KMS-11 (cell line): ENCODE measurements at regions not wholly inside any gene's neighbourhood (a gene's known extent, or its start where the extent isn't known, plus 50 kb on each side); places are given as distances from the start of the nearest gene placed in this dataset.

Experiments
- H2AFZ ChIP-seq: fragments of 200-600 bp; sonication (generic); 2 replicates; pipeline ENCODE4 v1.6.1; 2016; ENCODE audit warnings: antibody characterized with exemption, mixed run types, low read depth
- H3K27ac ChIP-seq: fragments of 200-600 bp; sonication (generic); 2 replicates; pipeline ENCODE4 v1.6.1; 2016; ENCODE audit warnings: mild to moderate bottlenecking, mixed run types
- H3K27me3 ChIP-seq: fragments of 200-600 bp; sonication (generic); 2 replicates; pipeline ENCODE4 v1.6.1; 2017; ENCODE audit warnings: mild to moderate bottlenecking, low read depth, mixed run types, moderate library complexity; ENCODE audit not compliant: insufficient read depth
- H3K36me3 ChIP-seq: fragments of 200-600 bp; sonication (generic); 2 replicates; pipeline ENCODE4 v1.6.1; 2017; ENCODE audit warnings: mild to moderate bottlenecking, mixed run types; ENCODE audit not compliant: insufficient read depth
- H3K4me1 ChIP-seq: fragments of 200-600 bp; sonication (generic); 2 replicates; pipeline ENCODE4 v1.6.1; 2016; ENCODE audit warnings: mild to moderate bottlenecking, low read depth, mixed run types; ENCODE audit not compliant: poor library complexity, severe bottlenecking
- H3K4me2 ChIP-seq: fragments of 200-600 bp; sonication (generic); 2 replicates; pipeline ENCODE4 v1.7.0; 2016; ENCODE audit warnings: mild to moderate bottlenecking, mixed run types
- H3K4me3 ChIP-seq: fragments of 200-600 bp; sonication (generic); IDR thresholded peaks from 2 replicates; pipeline ENCODE4 v1.6.1; 2017; ENCODE audit warnings: low read depth, low read length, mixed read lengths; ENCODE audit not compliant: insufficient read depth
- H3K79me2 ChIP-seq: fragments of 200-600 bp; sonication (generic); 2 replicates; pipeline ENCODE4 v1.6.1; 2016; ENCODE audit warnings: low read depth, mixed run types; ENCODE audit not compliant: insufficient read depth
- H3K9ac ChIP-seq: fragments of 200-600 bp; sonication (generic); 2 replicates; pipeline ENCODE4 v1.6.1; 2016; ENCODE audit warnings: mild to moderate bottlenecking, mixed run types
- H4K20me1 ChIP-seq: fragments of 200-600 bp; sonication (generic); 2 replicates; pipeline ENCODE4 v1.6.1; 2016; ENCODE audit warnings: mild to moderate bottlenecking, mixed run types; ENCODE audit not compliant: insufficient read depth
- TF ChIP-seq, protein P1 (sequence below): fragments of 200-600 bp; sonication (generic); conservative IDR thresholded peaks from 2 replicates; pipeline ENCODE4 v1.6.1; 2017; ENCODE audit warnings: low read depth, mild to moderate bottlenecking, antibody characterized with exemption, low read length, moderate library complexity, mixed read lengths

DNA sequence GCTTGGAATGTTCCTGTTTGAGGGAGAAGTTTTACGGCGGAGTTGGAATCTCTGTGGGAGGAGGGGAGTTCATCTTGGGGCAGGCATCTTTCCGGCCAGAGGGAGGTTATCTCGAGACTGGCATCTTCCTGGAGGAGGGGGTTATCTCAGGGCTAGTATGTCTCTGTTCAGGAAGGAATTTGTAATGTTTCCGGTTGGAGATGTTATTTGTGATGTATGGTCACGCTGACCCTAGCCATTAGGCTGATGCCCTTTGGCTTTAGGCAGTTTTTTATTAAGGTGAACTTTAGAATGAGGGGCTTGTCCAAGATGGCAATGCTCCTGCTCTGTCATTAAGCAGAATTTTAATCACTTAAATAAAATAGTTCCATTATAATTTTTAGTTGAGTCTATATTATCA is 449.7 kb downstream of the PCDH10 start:
- Histone ChIP-seq H3K27ac (no peak overlapping the region), H3K4me2 (no peak overlapping the region)
- TF ChIP-seq, protein P1, sequence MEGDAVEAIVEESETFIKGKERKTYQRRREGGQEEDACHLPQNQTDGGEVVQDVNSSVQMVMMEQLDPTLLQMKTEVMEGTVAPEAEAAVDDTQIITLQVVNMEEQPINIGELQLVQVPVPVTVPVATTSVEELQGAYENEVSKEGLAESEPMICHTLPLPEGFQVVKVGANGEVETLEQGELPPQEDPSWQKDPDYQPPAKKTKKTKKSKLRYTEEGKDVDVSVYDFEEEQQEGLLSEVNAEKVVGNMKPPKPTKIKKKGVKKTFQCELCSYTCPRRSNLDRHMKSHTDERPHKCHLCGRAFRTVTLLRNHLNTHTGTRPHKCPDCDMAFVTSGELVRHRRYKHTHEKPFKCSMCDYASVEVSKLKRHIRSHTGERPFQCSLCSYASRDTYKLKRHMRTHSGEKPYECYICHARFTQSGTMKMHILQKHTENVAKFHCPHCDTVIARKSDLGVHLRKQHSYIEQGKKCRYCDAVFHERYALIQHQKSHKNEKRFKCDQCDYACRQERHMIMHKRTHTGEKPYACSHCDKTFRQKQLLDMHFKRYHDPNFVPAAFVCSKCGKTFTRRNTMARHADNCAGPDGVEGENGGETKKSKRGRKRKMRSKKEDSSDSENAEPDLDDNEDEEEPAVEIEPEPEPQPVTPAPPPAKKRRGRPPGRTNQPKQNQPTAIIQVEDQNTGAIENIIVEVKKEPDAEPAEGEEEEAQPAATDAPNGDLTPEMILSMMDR = no peak

DNA sequence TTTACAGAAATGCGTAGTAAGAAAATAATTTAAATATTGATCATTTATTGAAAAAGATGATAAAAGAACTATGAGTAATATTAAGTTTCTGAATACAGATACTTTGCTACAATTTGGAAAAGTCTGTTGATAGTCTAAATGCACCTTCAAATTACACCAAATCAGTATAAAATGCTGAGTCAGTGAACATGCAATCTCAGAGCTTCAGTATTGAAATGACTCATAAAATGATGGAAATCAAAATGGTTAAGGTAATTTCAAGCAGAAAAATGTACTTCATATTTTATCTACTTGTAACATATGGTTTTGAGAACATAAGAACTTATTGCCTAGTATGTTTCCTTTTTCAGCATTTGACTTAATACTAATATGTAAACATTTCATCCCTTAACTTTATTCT is 448.2 kb downstream of the PCDH10 start:
- no peaks in the 10 kb centered on the region for H3K36me3 ChIP-seq
- no peak overlapping the region for H3K4me2 ChIP-seq
- H3K79me2 ChIP-seq = no peaks in the 10 kb centered on the region
- H3K27ac ChIP-seq = no peak overlapping the region
- no peak overlapping the region for H3K9ac ChIP-seq
- no peaks in the 10 kb centered on the region for H3K27me3 ChIP-seq
- no peaks in the 10 kb centered on the region for H4K20me1 ChIP-seq
- no peak overlapping the region for H3K4me3 ChIP-seq
- no peak overlapping the region for H2AFZ ChIP-seq
- TF ChIP-seq, protein P1 = no peak
- H3K4me1 ChIP-seq = no peaks in the 10 kb centered on the region

More for the DNA sequence above, 449.7 kb downstream of the PCDH10 start:
- no peak overlapping the region for H3K4me3 ChIP-seq
- no peaks in the 10 kb centered on the region for H3K36me3 ChIP-seq
- no peak overlapping the region for H2AFZ ChIP-seq
- no peaks in the 10 kb centered on the region for H3K4me1 ChIP-seq
- no peak overlapping the region for H3K9ac ChIP-seq
- no peaks in the 10 kb centered on the region for H3K79me2 ChIP-seq
- no peaks in the 10 kb centered on the region for H3K27me3 ChIP-seq
- no peaks in the 10 kb centered on the region for H4K20me1 ChIP-seq

DNA sequence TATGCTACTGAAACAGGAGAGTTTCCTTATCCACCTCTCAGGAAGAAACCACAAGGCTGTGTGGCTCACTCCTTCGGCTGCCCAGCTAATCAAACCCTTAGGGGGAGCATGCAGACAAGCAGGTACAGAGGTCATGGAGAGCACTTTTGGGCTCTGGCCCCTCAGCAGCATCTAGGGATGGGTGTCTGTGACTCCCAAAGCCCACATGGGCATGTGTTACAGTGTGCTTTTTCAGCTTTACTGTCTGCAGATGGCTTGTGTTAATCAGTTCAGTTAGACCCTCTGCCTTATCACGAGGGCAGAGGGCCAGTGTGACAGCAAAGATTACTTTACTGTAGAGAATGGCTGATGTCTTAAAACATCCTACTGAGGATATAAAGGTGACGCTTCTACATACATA is 447.4 kb downstream of the PCDH10 start:
- Histone ChIP-seq H3K79me2 (no peaks in the 10 kb centered on the region), H3K9ac (no peak overlapping the region), H3K27me3 (no peaks in the 10 kb centered on the region), H4K20me1 (no peaks in the 10 kb centered on the region), H3K4me3 (no peak overlapping the region), H3K4me1 (no peaks in the 10 kb centered on the region), H2AFZ (no peak overlapping the region), H3K27ac (no peak overlapping the region), H3K36me3 (no peaks in the 10 kb centered on the region), H3K4me2 (no peak overlapping the region)
- TF ChIP-seq, protein P1 = no peak

DNA sequence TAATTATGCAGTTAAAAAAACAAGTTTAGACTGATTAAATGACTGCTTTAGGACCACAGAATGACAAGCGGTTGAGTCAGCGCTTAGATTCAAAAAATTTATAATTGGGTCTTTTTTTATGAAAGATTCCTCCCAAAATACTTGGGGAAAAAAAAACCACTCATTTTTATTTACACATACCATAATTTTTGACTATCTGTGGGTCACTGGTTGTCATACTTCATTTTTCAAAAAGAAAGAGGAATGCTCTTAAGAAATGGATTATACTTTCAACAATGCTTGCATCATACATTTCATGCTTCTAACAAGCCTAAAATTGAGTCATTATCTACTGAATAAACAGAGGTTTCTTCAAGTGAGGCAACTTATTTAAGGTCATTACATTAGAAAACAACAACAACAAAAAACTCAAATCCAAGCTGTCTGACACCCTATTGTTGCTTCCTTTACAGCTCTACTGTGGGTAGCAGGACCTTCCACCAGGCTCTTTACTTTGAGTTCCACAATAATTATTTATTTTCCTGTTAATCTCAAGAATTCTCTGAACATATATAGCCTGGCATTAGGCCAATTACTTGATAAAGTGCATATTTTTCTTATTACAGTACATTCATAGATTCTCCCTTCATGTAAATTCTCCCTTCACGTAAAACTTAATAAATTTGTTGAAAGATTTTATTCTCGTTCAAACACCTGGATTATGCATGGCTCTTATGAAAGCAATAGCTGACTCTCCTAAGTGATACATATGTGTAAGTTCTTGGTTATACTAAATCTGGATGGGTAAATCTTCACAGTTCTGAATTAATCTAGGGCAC is 445.5 kb downstream of the PCDH10 start:
- Histone ChIP-seq H2AFZ (no peak overlapping the region), H3K27ac (no peak overlapping the region), H4K20me1 (no peaks in the 10 kb centered on the region), H3K27me3 (no peaks in the 10 kb centered on the region), H3K4me3 (no peak overlapping the region), H3K36me3 (no peaks in the 10 kb centered on the region), H3K4me2 (no peak overlapping the region), H3K79me2 (no peaks in the 10 kb centered on the region), H3K4me1 (no peaks in the 10 kb centered on the region), H3K9ac (no peak overlapping the region)
- TF ChIP-seq, protein P1 = no peak
